Limb (tissue), 2 donors: ENCODE measurements at regions not wholly inside any gene's neighbourhood (a gene's known extent, or its start where the extent isn't known, plus 50 kb on each side); places are given as distances from the start of the nearest gene placed in this dataset.

Experiments
- DNase-seq, 2 donors: peaks; one replicate each; pipeline ENCODE4 v3.0.0-alpha.2; 2016; ENCODE audit errors: extremely low spot score in 2 of 2

- DNase-seq, result no peak
These were observed 93.3 kb upstream of the CCDC54 start for GRCh38 chr3:107283948-107284347.

GRCh38 chr3:107284612-107285011 is 92.6 kb upstream of the CCDC54 start:
- no peak for DNase-seq

- DNase-seq, result no peak
These were observed 92.0 kb upstream of the CCDC54 start for GRCh38 chr3:107285197-107285596.

GRCh38 chr3:107289354-107289753 is 87.9 kb upstream of the CCDC54 start:
- no peak for DNase-seq

- no peak for DNase-seq
These were observed 83.1 kb upstream of the CCDC54 start for GRCh38 chr3:107294117-107294516.

- DNase-seq, result no peak
These were observed 79.6 kb upstream of the CCDC54 start for GRCh38 chr3:107297597-107297996.

GRCh38 chr3:107307205-107307604 is 70.0 kb upstream of the CCDC54 start:
- no peak for DNase-seq

- no peak for DNase-seq
These were observed 68.5 kb upstream of the CCDC54 start for GRCh38 chr3:107308716-107309115.

GRCh38 chr3:107309312-107309711 is 67.9 kb upstream of the CCDC54 start:
- DNase-seq, result no peak

GRCh38 chr3:107313711-107314110 is 63.5 kb upstream of the CCDC54 start:
- DNase-seq, result no peak

- no peak for DNase-seq
These were observed 62.1 kb upstream of the CCDC54 start for GRCh38 chr3:107315141-107315540.

- no peak for DNase-seq
These were observed 53.5 kb upstream of the CCDC54 start for GRCh38 chr3:107323723-107324122.

- no peak for DNase-seq
These were observed 51.8 kb upstream of the CCDC54 start for GRCh38 chr3:107325446-107325845.
